ENCODE measurements at regions not wholly inside any gene's neighbourhood (a gene's known extent, or its start where the extent isn't known, plus 50 kb on each side); places are given as distances from the start of the nearest gene placed in this dataset.

DNA sequence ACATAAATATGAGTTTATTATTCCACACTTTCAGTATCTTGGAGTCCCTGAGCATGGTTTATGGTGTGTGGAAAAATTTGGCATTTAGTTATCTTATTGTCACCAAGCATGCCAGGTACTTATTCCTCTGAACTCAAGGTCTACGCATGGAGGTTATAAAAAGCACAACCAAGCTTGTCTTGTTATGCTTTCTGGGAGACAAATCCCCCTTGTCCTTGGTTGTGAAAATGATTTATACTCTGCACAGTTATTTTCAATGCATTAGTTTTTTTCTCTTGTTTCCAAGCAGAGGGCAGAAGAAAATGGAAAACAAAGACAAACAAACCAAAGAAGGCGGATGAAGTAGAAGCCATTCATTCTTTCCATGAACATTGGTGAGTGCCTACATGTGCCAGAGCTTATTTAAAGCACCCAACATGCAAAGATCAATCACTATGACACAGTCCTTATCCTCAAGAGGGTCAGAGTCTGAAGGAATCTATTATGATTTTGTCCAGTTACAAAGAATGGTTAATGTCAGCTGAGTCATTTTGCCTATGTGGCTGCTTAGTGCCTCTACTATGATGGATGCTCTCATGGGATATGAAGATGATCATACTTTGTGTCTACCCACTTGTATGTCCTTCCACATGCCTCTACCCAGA, 323.1 kb downstream of the TENT4A start:
- ATAC-seq: no peak
- TF ChIP-seq GLIS3 (CRISPR knock-in tag; IDR thresholded peaks at IDR 0.05): no peak
- no peak for TF ChIP-seq ZC3H10 (CRISPR knock-in tag; IDR thresholded peaks at IDR 0.05)
- TF ChIP-seq, protein P1, sequence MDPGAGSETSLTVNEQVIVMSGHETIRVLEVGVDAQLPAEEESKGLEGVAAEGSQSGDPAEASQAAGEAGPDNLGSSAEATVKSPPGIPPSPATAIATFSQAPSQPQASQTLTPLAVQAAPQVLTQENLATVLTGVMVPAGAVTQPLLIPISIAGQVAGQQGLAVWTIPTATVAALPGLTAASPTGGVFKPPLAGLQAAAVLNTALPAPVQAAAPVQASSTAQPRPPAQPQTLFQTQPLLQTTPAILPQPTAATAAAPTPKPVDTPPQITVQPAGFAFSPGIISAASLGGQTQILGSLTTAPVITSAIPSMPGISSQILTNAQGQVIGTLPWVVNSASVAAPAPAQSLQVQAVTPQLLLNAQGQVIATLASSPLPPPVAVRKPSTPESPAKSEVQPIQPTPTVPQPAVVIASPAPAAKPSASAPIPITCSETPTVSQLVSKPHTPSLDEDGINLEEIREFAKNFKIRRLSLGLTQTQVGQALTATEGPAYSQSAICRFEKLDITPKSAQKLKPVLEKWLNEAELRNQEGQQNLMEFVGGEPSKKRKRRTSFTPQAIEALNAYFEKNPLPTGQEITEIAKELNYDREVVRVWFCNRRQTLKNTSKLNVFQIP (CRISPR knock-in tag; IDR thresholded peaks at IDR 0.05; ENCODE audit: borderline replicate concordance, low read depth): no peak
- TF ChIP-seq TOX (CRISPR knock-in tag; IDR thresholded peaks at IDR 0.05; ENCODE audit: borderline replicate concordance): no peak
- TF ChIP-seq ZNF70 (CRISPR knock-in tag; IDR thresholded peaks at IDR 0.05): no peak
- TF ChIP-seq, protein P2, sequence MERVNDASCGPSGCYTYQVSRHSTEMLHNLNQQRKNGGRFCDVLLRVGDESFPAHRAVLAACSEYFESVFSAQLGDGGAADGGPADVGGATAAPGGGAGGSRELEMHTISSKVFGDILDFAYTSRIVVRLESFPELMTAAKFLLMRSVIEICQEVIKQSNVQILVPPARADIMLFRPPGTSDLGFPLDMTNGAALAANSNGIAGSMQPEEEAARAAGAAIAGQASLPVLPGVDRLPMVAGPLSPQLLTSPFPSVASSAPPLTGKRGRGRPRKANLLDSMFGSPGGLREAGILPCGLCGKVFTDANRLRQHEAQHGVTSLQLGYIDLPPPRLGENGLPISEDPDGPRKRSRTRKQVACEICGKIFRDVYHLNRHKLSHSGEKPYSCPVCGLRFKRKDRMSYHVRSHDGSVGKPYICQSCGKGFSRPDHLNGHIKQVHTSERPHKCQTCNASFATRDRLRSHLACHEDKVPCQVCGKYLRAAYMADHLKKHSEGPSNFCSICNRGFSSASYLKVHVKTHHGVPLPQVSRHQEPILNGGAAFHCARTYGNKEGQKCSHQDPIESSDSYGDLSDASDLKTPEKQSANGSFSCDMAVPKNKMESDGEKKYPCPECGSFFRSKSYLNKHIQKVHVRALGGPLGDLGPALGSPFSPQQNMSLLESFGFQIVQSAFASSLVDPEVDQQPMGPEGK (CRISPR knock-in tag; IDR thresholded peaks at IDR 0.05; ENCODE audit: borderline replicate concordance): no peak
- no peak for TF ChIP-seq TCF4 (CRISPR knock-in tag; IDR thresholded peaks at IDR 0.05; ENCODE audit: borderline replicate concordance)
- TF ChIP-seq, protein P3, sequence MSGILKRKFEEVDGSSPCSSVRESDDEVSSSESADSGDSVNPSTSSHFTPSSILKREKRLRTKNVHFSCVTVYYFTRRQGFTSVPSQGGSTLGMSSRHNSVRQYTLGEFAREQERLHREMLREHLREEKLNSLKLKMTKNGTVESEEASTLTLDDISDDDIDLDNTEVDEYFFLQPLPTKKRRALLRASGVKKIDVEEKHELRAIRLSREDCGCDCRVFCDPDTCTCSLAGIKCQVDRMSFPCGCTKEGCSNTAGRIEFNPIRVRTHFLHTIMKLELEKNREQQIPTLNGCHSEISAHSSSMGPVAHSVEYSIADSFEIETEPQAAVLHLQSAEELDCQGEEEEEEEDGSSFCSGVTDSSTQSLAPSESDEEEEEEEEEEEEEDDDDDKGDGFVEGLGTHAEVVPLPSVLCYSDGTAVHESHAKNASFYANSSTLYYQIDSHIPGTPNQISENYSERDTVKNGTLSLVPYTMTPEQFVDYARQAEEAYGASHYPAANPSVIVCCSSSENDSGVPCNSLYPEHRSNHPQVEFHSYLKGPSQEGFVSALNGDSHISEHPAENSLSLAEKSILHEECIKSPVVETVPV (CRISPR knock-in tag; IDR thresholded peaks at IDR 0.05): no peak
- no peak for TF ChIP-seq OSR1 (CRISPR knock-in tag; IDR thresholded peaks at IDR 0.05)
- TF ChIP-seq, protein P4, sequence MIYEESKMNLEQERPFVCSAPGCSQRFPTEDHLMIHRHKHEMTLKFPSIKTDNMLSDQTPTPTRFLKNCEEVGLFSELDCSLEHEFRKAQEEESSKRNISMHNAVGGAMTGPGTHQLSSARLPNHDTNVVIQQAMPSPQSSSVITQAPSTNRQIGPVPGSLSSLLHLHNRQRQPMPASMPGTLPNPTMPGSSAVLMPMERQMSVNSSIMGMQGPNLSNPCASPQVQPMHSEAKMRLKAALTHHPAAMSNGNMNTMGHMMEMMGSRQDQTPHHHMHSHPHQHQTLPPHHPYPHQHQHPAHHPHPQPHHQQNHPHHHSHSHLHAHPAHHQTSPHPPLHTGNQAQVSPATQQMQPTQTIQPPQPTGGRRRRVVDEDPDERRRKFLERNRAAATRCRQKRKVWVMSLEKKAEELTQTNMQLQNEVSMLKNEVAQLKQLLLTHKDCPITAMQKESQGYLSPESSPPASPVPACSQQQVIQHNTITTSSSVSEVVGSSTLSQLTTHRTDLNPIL (CRISPR knock-in tag; IDR thresholded peaks at IDR 0.05; ENCODE audit: low read depth): no peak
- TF ChIP-seq ARNTL (CRISPR knock-in tag; IDR thresholded peaks at IDR 0.05; ENCODE audit: borderline replicate concordance, low read depth): no peak
- no peak for TF ChIP-seq SNAI2 (CRISPR knock-in tag; IDR thresholded peaks at IDR 0.05)
- TF ChIP-seq BACH2 (CRISPR knock-in tag; IDR thresholded peaks at IDR 0.05; ENCODE audit: borderline replicate concordance): no peak
- no peak for TF ChIP-seq CSDC2 (CRISPR knock-in tag; IDR thresholded peaks at IDR 0.05)
- no peak for TF ChIP-seq ZNF565 (CRISPR knock-in tag; conservative IDR thresholded peaks at IDR 0.05; ENCODE audit: low read depth)
- TF ChIP-seq ESRRG (CRISPR knock-in tag; IDR thresholded peaks at IDR 0.05): no peak
- TF ChIP-seq ZFP3 (CRISPR knock-in tag; IDR thresholded peaks at IDR 0.05): no peak
- TF ChIP-seq ZNF8 (CRISPR knock-in tag; IDR thresholded peaks at IDR 0.05): no peak
- no peak for TF ChIP-seq ISL1 (CRISPR knock-in tag; IDR thresholded peaks at IDR 0.05)

DNA sequence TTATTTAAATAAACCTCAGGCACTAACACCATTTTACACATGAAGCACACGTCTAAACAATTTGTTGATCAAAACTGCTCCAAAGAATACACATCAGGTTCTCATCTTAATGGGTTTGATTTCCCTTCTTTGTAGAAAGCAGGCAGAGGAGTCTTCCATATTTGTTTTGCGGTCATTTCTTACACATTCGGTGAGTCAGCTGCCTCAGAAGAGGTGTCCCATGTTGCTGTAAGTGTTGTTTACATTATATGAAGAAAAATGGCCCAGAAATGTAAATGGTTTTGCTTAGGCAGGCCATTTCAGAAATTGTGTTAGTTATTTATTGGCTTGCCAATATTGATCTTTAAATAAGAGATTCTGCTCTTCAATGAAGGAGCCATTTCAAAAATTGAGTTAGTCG, 325.8 kb downstream of the TENT4A start:
- no peak for ATAC-seq

DNA sequence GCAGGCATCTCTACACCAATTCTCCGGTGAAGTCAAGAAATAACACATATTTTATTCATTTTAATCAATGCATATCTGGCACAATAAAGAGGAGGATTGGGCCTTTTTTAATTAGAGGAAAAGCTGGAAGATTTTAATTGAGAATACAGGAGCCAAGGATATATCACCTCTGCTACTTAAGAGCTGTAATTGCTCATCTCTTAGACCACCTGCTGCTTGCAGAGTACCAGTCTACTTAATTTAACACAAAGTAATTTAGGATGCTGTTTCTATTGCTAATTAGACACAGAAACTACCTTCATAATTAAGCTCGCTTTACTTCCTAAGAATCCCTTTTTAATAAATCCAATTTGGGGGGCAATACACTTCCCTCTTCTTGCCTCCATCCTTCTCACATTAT, 326.9 kb downstream of the TENT4A start:
- TF ChIP-seq ZFP30 (CRISPR knock-in tag; IDR thresholded peaks at IDR 0.05) (no peak), ZNF565 (CRISPR knock-in tag; conservative IDR thresholded peaks at IDR 0.05; ENCODE audit: low read depth) (no peak)
- TF ChIP-seq, protein P5, sequence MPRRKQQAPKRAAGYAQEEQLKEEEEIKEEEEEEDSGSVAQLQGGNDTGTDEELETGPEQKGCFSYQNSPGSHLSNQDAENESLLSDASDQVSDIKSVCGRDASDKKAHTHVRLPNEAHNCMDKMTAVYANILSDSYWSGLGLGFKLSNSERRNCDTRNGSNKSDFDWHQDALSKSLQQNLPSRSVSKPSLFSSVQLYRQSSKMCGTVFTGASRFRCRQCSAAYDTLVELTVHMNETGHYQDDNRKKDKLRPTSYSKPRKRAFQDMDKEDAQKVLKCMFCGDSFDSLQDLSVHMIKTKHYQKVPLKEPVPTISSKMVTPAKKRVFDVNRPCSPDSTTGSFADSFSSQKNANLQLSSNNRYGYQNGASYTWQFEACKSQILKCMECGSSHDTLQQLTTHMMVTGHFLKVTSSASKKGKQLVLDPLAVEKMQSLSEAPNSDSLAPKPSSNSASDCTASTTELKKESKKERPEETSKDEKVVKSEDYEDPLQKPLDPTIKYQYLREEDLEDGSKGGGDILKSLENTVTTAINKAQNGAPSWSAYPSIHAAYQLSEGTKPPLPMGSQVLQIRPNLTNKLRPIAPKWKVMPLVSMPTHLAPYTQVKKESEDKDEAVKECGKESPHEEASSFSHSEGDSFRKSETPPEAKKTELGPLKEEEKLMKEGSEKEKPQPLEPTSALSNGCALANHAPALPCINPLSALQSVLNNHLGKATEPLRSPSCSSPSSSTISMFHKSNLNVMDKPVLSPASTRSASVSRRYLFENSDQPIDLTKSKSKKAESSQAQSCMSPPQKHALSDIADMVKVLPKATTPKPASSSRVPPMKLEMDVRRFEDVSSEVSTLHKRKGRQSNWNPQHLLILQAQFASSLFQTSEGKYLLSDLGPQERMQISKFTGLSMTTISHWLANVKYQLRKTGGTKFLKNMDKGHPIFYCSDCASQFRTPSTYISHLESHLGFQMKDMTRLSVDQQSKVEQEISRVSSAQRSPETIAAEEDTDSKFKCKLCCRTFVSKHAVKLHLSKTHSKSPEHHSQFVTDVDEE (CRISPR knock-in tag; IDR thresholded peaks at IDR 0.05): no peak
- ATAC-seq: no peak

More for the DNA sequence above, 325.8 kb downstream of the TENT4A start:
- TF ChIP-seq ISL1 (CRISPR knock-in tag; IDR thresholded peaks at IDR 0.05) (no peak), GLIS3 (CRISPR knock-in tag; IDR thresholded peaks at IDR 0.05) (no peak), PPARA (CRISPR knock-in tag; IDR thresholded peaks at IDR 0.05; ENCODE audit: borderline replicate concordance) (no peak), ESRRG (CRISPR knock-in tag; IDR thresholded peaks at IDR 0.05) (no peak), ZFP3 (CRISPR knock-in tag; IDR thresholded peaks at IDR 0.05) (no peak), ZNF8 (CRISPR knock-in tag; IDR thresholded peaks at IDR 0.05) (no peak), CSDC2 (CRISPR knock-in tag; IDR thresholded peaks at IDR 0.05) (no peak), SNAI2 (CRISPR knock-in tag; IDR thresholded peaks at IDR 0.05) (no peak), ZFP30 (CRISPR knock-in tag; IDR thresholded peaks at IDR 0.05) (no peak)
- TF ChIP-seq, protein P1 (CRISPR knock-in tag; IDR thresholded peaks at IDR 0.05; ENCODE audit: borderline replicate concordance, low read depth): no peak
